ENCODE measurements at regions not wholly inside any gene's neighbourhood (a gene's known extent, or its start where the extent isn't known, plus 50 kb on each side); places are given as distances from the start of the nearest gene placed in this dataset.

DNA sequence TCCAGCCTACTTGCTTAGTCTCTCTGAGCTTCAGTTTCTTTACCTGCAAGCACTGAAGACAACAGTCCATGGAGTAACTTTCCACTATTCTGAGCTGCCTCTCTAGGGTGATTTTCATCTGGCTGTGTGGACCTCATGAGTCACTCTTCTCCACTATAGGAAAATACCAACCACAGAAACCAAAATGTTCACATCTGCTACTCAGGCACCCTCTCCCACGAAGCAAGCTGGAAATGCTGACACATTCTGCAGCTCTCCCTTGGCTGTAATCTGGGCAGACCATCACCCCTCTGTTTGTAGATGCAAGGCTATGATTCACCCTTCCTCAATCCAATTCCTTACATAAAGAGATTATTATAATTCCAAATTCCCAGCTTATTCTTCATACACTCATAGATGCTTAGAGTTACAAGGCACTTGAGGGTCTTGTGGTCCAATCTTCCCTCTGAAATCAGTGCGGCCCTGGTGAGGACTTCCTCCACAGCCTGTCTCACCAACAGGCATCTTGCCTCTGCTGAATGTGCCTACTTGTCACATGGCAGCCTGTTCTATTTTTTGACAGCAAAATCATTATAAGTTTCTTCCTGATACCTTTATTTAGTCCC lies 97.0 kb upstream of the LNX1 start:
- CTCF ChIA-PET, result no interaction called here
- Histone ChIP-seq H3K36me3 (ENCODE audit: insufficient read depth, low read length, poor library complexity, severe bottlenecking) (no peaks in the 10 kb centered on the region), H3K4me3 (ENCODE audit: low read depth, low read length, poor library complexity, severe bottlenecking) (no peak overlapping the region), H3K9me3 (ENCODE audit: low read depth, low read length, poor library complexity, severe bottlenecking) (no peaks in the 10 kb centered on the region), H3K27me3 (replicated peaks; ENCODE audit: insufficient read depth, low read depth, low read length, poor library complexity) (peaks cover 9% of the 10 kb centered on the region), H3K27ac (ENCODE audit: low read depth, low read length, poor library complexity, severe bottlenecking) (no peak overlapping the region), H3K4me1 (ENCODE audit: insufficient read depth, low read length, poor library complexity, severe bottlenecking) (no peaks in the 10 kb centered on the region)
- no peak for TF ChIP-seq EZH2 (IDR thresholded peaks at IDR 0.05; ENCODE audit: borderline replicate concordance, low read depth, low read length, poor library complexity, severe bottlenecking)
- TF ChIP-seq, protein P1, sequence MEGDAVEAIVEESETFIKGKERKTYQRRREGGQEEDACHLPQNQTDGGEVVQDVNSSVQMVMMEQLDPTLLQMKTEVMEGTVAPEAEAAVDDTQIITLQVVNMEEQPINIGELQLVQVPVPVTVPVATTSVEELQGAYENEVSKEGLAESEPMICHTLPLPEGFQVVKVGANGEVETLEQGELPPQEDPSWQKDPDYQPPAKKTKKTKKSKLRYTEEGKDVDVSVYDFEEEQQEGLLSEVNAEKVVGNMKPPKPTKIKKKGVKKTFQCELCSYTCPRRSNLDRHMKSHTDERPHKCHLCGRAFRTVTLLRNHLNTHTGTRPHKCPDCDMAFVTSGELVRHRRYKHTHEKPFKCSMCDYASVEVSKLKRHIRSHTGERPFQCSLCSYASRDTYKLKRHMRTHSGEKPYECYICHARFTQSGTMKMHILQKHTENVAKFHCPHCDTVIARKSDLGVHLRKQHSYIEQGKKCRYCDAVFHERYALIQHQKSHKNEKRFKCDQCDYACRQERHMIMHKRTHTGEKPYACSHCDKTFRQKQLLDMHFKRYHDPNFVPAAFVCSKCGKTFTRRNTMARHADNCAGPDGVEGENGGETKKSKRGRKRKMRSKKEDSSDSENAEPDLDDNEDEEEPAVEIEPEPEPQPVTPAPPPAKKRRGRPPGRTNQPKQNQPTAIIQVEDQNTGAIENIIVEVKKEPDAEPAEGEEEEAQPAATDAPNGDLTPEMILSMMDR (conservative IDR thresholded peaks at IDR 0.05; ENCODE audit: low read depth, low read length), result no peak
- intact Hi-C loops (cut with micrococcal nuclease; ENCODE audit: unreplicated experiment), result no loop called here
- BruUV-seq (replicated peaks), result no TSS peak
- DNase-seq (ENCODE audit: low spot score), result no peak
- POLR2A ChIA-PET (ENCODE audit: low non-redundant PET), result no interaction called here

DNA sequence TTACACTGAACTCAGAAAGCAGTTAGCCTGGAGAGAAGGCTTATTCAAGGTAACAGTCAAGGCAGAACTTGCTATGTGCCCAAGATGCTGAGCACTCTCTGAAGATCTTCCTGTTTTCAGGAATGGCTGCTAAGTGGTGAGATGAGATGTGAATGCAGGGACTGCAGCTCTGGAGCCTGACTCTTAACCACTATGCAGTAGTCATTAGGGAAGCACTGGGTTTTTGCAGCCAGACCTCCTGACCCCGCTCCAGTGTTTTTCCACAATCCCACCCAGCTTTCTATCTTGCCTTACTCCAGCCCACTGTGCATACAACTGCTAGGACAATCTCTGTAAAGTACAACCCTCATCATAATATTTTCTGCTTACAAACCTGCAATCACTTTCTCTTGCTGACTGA lies 95.2 kb upstream of the LNX1 start:
- TF ChIP-seq EZH2 (IDR thresholded peaks at IDR 0.05; ENCODE audit: borderline replicate concordance, low read depth, low read length, poor library complexity, severe bottlenecking), result no peak
- TF ChIP-seq, protein P1 (conservative IDR thresholded peaks at IDR 0.05; ENCODE audit: low read depth, low read length), result no peak
- BruUV-seq (replicated peaks), result no TSS peak

DNA sequence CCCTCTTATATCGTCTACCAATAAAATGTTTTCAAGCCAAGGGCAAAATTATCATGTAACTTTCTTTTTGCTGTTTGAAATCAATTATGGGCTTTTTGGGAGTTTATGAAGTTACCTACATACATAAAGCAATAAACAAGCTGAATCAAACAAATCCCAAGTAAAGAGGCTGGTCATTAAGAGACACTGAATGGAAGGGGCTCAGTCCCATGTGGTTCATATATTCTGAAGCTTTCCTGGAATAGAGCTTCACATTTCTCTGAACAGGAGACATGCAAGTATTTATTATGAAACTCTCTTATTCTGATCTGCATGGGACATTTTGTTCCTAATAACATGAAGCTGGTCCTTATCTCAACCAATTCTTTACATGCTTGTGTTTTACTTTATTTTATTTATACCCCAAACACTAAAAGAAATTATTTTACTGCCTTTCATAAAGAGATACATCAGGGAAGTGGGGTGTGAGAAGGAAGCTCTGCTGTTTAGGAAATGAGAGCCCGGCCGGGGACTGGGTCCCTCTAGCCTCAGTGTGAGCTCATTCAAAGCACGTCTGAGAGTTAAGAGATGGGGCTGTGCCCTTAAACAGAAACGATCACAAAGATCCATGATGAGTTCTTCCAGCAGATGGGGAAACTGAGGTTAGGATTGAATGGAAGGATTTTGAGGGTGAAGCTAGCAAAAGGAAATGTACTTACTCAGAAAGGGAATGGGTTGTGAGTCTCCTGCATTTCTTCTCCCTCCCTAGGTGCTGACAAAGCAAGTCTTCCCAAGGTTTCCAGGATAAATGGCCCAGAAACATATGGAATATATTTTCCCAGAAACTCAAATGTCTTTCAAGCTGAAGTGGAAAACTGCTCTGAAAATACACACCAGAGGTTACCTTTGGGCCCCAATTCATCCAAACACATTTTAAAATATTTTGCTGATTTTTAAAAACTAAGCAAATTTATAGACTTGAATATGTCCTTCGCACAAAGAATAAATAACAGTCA lies 93.1 kb upstream of the LNX1 start:
- H3K36me3 ChIP-seq (ENCODE audit: insufficient read depth, low read length, poor library complexity, severe bottlenecking), result no peaks in the 10 kb centered on the region
- no peaks in the 10 kb centered on the region for H3K4me1 ChIP-seq (ENCODE audit: insufficient read depth, low read length, poor library complexity, severe bottlenecking)
- no peak overlapping the region for H3K4me3 ChIP-seq (ENCODE audit: low read depth, low read length, poor library complexity, severe bottlenecking)
- peaks cover 14% of the 10 kb centered on the region for H3K27me3 ChIP-seq (replicated peaks; ENCODE audit: insufficient read depth, low read depth, low read length, poor library complexity)
- BruUV-seq (replicated peaks), result no TSS peak
- intact Hi-C loops (cut with micrococcal nuclease; ENCODE audit: unreplicated experiment), result no loop called here
- POLR2A ChIA-PET (ENCODE audit: low non-redundant PET), result no interaction called here
- TF ChIP-seq EZH2 (IDR thresholded peaks at IDR 0.05; ENCODE audit: borderline replicate concordance, low read depth, low read length, poor library complexity, severe bottlenecking), result no peak
- TF ChIP-seq, protein P1 (conservative IDR thresholded peaks at IDR 0.05; ENCODE audit: low read depth, low read length), result no peak
- no peaks in the 10 kb centered on the region for H3K9me3 ChIP-seq (ENCODE audit: low read depth, low read length, poor library complexity, severe bottlenecking)
- no peak for DNase-seq (ENCODE audit: low spot score)
- CTCF ChIA-PET, result no interaction called here
- no peak overlapping the region for H3K27ac ChIP-seq (ENCODE audit: low read depth, low read length, poor library complexity, severe bottlenecking)

More for the DNA sequence above, 95.2 kb upstream of the LNX1 start:
- Histone ChIP-seq H3K36me3 (ENCODE audit: insufficient read depth, low read length, poor library complexity, severe bottlenecking) (no peaks in the 10 kb centered on the region), H3K4me3 (ENCODE audit: low read depth, low read length, poor library complexity, severe bottlenecking) (no peak overlapping the region), H3K9me3 (ENCODE audit: low read depth, low read length, poor library complexity, severe bottlenecking) (no peaks in the 10 kb centered on the region), H3K27ac (ENCODE audit: low read depth, low read length, poor library complexity, severe bottlenecking) (no peak overlapping the region), H3K27me3 (replicated peaks; ENCODE audit: insufficient read depth, low read depth, low read length, poor library complexity) (peaks cover 9% of the 10 kb centered on the region), H3K4me1 (ENCODE audit: insufficient read depth, low read length, poor library complexity, severe bottlenecking) (no peaks in the 10 kb centered on the region)
- no peak for DNase-seq (ENCODE audit: low spot score)
- intact Hi-C loops (cut with micrococcal nuclease; ENCODE audit: unreplicated experiment), result no loop called here
- ChIA-PET CTCF (no interaction called here), POLR2A (ENCODE audit: low non-redundant PET) (no interaction called here)
